DMS153 treated with DMSO at 0.1 percent for 48 hours (cell line): ENCODE measurements at regions not wholly inside any gene's neighbourhood (a gene's known extent, or its start where the extent isn't known, plus 50 kb on each side); places are given as distances from the start of the nearest gene placed in this dataset.
A peak's percentile ranks its signal among the peaks of the same experiment; 100 is the strongest.
"Not testable (repeated sequence)": the region's sequence is repeated elsewhere in the genome, so short reads cannot be mapped to it uniquely, and the experiment has no call there.

Experiments used
- DNase-seq: peaks from one replicate; lab custom pipeline; 2025; ENCODE audit not compliant: unreplicated experiment; lab: John Stamatoyannopoulos, UW

DNA sequence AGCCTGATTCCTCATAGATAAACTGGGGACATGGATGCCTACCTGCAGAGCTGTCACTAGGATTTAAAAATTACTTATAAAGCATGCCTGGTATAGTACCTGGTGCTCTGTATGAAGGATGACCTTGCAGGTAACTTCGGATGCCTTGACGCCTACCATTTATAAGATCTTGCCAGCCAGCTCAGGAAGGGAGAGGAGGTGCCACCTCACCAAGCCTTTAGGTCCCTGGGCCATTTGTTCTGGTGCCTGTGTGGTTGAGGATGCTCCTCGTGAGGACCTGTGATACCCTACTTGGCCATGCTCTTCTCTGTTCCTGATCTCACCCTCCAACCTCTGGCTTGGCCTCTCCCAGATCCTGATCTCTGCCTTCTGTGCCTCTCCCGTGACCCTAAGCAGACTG lies 85.2 kb downstream of the FDX1 start:
- DNase-seq = no peak

DNA sequence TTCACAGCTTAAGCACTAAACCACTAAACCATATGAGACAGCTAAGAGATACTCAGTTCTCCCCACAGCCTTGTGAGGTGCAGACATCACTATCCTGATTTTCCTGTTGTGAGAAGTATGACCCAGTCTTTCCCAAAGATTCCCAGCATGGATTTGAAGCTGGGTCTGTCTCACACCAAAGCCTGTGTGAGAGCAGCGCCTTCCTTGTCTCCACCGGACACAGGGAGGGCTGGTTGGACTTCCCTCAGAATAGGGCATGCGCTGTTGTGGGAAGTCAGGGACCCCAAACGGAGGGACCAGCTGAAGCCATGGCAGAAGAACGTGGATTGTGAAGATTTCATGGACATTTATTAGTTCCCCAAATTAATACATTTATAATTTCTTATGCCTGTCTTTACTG lies 87.6 kb downstream of the FDX1 start:
- DNase-seq = not testable (repeated sequence)

DNA sequence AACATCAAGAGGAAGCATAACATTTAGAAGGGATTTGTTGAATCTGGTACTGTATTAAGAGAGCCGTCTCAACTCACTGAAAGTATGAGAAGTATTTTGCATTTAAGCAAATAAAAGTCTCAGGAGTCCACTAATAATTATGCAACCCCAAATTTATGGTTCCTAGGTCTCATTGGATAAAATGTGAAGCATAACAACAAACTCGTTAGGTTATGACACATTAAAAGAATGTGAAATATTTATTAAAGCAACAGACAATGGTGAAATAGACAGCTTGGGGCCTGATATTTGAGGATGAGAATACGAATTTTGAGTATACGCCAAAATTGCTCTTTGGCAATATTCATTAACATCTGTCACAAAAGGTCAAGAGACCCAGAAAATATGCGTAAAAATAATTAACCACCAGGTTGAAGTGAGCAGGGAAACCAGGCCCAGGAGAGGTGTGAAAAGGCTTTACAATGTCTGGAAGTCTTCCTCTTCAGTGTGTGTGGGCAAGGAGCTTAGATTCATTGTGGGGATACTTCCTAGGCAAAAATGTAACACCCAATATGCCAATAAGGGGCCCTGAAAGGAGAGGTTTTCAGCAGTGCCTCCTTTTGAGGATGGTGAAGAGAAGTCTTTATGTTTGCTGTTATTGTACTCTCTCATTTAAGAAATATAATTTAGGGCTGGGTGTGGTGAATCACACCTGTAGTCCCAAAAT lies 89.2 kb downstream of the FDX1 start:
- DNase-seq = no peak

DNA sequence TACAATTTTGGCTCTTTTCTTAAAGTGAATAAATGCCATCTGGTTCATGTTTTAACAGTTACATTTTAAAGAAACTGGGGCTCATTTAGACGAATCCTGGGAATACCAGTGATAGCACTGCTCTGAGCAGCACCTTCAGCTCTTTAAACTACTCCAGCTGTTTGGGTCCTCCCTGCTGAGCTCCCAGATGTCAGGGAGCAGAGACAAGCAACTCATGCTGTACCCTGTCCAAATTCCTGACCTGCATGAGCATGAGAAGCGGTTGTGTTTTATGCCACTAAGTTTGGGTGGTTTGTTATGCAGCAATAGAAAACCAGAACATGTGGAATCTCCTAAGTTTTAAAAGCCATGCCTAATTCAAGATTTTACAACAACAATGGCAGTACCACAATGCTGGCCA lies 90.0 kb downstream of the FDX1 start:
- DNase-seq = no peak

DNA sequence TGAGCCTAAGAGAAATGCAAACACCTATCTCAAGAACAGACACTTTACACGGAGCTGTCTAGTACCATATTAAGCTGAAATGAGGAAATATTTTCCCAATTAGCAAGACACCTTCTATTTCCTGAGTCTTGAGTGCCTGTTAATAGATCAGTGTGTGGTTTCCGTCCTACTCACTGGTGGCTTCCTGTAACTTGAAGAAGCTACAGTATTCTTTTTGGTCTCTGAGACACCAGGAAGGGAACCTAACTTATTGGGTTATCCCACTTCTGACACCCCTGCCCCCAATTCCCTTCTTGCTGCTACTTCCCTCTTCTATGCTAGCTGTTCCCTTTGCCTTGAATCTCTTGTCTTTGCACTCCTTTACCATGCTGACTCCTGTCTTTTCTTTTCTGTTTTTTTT lies 92.7 kb downstream of the FDX1 start:
- DNase-seq = no peak

DNA sequence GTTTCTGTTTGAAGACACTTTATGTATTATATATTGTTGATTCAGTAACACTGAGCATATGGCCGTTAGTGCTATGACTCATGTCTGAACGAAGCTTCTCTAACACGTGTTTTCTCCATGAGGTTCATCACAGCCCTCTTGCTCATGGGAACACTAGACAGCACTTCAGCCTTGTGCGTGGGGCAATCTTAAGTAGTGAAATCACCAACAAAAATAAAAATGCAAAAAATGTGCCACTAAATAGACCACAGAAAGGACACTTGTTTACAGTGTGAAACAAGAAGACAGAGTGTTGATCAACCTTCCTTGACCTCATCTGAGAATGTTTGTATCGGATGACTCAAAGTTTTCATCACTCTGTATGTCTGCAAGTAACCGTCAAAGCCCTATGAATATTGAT lies 94.5 kb downstream of the FDX1 start:
- DNase-seq = peak; percentile 6

DNA sequence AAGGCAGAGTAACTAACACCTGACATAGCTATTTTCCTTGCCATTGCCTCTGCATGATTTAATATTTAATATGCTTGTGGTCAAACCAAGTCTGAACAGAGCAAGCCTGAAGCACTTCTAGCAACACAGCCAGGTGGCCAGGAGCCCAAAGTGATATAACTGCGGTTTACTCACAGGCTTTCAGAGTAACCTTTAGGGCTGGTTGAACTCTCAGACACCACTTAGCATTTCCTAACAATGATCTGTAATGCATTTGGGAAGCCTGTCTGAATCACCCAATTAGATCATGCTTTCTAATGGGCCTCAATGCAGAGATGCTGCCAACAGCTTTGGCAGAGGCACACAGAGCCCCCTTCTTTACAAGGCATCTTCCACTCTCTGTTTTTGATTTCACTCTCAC lies 96.1 kb downstream of the FDX1 start:
- peak; percentile 29 for DNase-seq

GRCh38 chr11:110526323-110526722 lies 96.6 kb downstream of the FDX1 start:
- no peak for DNase-seq
